HAP-1 (cell line): ENCODE measurements at regions not wholly inside any gene's neighbourhood (a gene's known extent, or its start where the extent isn't known, plus 50 kb on each side); places are given as distances from the start of the nearest gene placed in this dataset.
"Not testable (repeated sequence)": the region's sequence is repeated elsewhere in the genome, so short reads cannot be mapped to it uniquely, and the experiment has no call there.

ENCODE experiments used
- DNase-seq, 2 experiments: peaks; one replicate each; pipeline ENCODE4 v3.0.0-alpha.2; 2016 to 2020; ENCODE audit warnings: low spot score in 2 of 2
- H3K27me3 ChIP-seq: fragments of 250-450 bp; sonication (Bioruptor Pico); 2 replicates; pipeline ENCODE4 v1.5.1; 2020; ENCODE audit warnings: low read depth, mild to moderate bottlenecking, moderate library complexity
- H3K36me3 ChIP-seq: fragments of 250-450 bp; sonication (Bioruptor Pico); replicated peaks from 2 replicates; pipeline ENCODE4 v1.5.1; 2020; ENCODE audit warnings: mild to moderate bottlenecking
- H3K4me1 ChIP-seq: fragments of 250-450 bp; sonication (Bioruptor Pico); 2 replicates; pipeline ENCODE4 v1.5.1; 2020; ENCODE audit warnings: mild to moderate bottlenecking
- H3K4me3 ChIP-seq: fragments of 250-450 bp; sonication (Bioruptor Pico); 2 replicates; pipeline ENCODE4 v1.5.1; 2020; ENCODE audit warnings: mild to moderate bottlenecking, moderate library complexity
- H3K9me3 ChIP-seq: fragments of 250-450 bp; sonication (Bioruptor Pico); 2 replicates; pipeline ENCODE4 v1.5.1; 2020; ENCODE audit warnings: mild to moderate bottlenecking, moderate library complexity
- in situ Hi-C: fragments of 300-500 bp; cut with MboI; formaldehyde crosslinking; loops from 3 replicates; pipeline ENCODE4 v1.14.3; 2020; ENCODE audit warnings: low sequenced_read_pairs, inconsistent platforms, mixed read lengths

DNA sequence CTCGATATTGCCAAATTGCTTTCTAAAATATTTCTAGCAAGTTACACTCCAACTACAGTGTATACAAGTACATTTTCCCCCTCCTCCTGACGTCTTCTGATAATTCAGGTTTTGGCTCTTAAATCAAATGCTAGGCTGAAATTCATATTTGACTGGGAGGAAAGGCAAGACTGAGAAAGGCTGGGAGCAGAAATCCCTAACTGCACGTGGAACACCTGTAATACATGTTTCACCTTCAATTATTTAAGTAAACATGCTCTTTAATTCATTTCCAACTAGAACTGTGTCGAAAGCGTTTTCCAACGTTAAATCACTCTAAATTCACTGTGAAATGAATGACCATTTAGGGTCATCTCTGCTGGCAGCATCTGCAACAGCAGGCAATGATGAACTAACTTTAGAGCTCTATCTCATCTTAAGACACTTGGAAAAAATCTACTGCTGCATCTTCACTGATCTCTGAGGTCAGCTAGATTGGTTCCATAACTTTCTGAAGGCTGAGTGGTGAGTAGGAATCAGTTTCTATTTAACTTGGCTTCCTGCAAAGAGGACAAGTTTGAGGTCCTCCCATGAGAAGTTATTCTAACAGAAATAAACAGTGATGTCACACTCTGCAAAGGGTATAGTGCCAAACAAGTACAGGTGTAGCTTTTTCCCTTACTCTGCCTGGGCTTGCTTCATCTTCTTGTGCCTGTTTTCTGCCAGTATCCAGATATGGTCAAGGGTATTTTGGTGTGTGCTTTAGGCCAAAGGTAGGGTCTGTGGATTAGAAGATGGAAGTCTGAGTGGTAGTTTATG is 144.3 kb upstream of the PAK3 start:
- in situ Hi-C loops: no loop called here
- Histone ChIP-seq H3K9me3 (no peaks in the 10 kb centered on the region), H3K36me3 (no peaks in the 10 kb centered on the region), H3K4me3 (no peak overlapping the region), H3K4me1 (peaks cover 21% of the 10 kb centered on the region), H3K27me3 (no peaks in the 10 kb centered on the region)
- no peak for DNase-seq

DNA sequence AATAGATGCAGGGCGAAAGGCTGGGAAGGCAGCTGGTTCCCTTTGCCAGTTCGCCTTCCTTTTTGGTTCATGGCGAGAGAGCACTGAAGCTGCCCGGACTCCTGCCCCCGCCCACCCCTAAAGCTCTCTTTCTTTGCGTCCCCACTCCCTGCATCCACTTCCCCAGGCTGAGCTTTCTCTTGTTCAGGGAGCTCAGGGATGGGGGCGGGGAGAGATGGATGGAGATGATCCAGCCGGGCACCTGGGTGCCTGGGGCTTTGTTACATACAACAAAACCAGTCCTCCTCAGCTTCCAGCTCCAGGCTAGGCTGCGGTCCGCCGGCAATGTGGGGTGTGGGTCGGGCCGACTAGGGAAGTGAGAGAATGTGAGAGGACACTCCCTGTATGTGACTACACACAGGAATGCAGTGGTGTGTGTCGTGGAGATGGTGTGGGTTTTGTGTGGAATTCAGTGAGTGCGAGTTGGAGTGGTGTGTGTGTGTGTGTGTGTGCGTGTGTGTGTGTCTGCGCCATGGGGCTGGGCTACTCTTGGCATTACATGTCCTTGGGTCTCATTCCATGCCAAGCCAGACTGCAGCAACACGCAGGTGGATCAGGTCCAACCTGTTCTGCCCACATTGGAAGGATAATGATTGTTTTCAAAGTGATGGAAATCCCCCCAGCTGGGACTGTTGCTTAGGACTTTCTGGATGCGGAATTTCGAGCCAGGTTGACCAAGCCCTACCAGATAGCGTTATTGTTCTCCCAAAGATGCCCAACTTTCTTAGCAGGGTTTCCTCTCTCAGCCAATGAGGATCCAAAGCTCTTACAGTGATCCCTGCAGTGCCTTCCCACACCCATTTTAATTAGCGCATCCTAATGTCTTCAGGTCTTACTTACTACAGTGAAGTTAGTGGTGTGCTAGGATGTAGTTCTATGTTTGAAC is 149.4 kb upstream of the CHRDL1 start:
- H3K36me3 ChIP-seq: no peaks in the 10 kb centered on the region
- no peaks in the 10 kb centered on the region for H3K9me3 ChIP-seq
- peaks cover 48% of the 10 kb centered on the region for H3K4me1 ChIP-seq
- in situ Hi-C loops: no loop called here
- peak overlapping the region; percentile 29 for H3K4me3 ChIP-seq
- no peaks in the 10 kb centered on the region for H3K27me3 ChIP-seq
- peak; percentile 12 to 69 for DNase-seq

DNA sequence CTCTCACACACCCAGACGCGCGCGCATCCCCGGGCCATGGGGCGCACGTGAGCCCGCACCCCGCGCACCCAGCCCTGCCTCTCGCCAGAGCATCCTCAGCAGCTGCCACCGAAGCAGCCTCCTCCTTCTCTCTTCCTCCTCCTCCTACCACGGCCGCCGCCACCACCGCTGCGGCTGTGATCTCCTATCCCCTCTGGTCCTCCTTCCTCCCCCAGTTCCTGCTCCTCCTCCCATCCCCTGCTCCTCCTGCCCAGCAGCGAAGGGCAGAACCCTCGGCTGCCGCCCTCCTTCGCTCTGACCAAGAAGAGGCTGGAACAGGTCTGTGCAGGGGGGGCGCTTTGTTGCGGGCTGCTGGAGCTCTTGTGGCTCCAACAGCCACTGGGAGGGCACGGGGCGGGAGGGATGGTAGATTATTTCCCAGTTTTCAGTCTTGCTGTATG is 148.7 kb upstream of the CHRDL1 start:
- Histone ChIP-seq H3K9me3 (no peaks in the 10 kb centered on the region), H3K4me3 (peak overlapping the region; percentile 29), H3K36me3 (no peaks in the 10 kb centered on the region), H3K27me3 (no peaks in the 10 kb centered on the region), H3K4me1 (peaks cover 48% of the 10 kb centered on the region)
- in situ Hi-C loops: no loop called here
- peak in 1 of 2 experiments; percentile 55 for DNase-seq

GRCh38 chrX:110941906-110942305 is 146.3 kb upstream of the CHRDL1 start:
- H3K4me3 ChIP-seq: no peak overlapping the region
- H3K4me1 ChIP-seq: peaks cover 33% of the 10 kb centered on the region
- in situ Hi-C loops: no loop called here
- no peaks in the 10 kb centered on the region for H3K27me3 ChIP-seq
- no peaks in the 10 kb centered on the region for H3K36me3 ChIP-seq
- DNase-seq: no peak
- H3K9me3 ChIP-seq: no peaks in the 10 kb centered on the region

GRCh38 chrX:110938977-110939732 is 143.5 kb upstream of the CHRDL1 start:
- Histone ChIP-seq H3K36me3 (no peaks in the 10 kb centered on the region), H3K4me3 (no peak overlapping the region), H3K9me3 (no peaks in the 10 kb centered on the region), H3K27me3 (no peaks in the 10 kb centered on the region), H3K4me1 (peaks cover 13% of the 10 kb centered on the region)
- in situ Hi-C loops: no loop called here
- no peak for DNase-seq

- H3K27me3 ChIP-seq: no peaks in the 10 kb centered on the region
- no peaks in the 10 kb centered on the region; the same call in 1 of the 2 replicates for H3K9me3 ChIP-seq
- no peak overlapping the region for H3K4me3 ChIP-seq
- in situ Hi-C loops: no loop called here
- DNase-seq: no peak
- no peaks in the 10 kb centered on the region for H3K4me1 ChIP-seq
- no peaks in the 10 kb centered on the region for H3K36me3 ChIP-seq
Observed at GRCh38 chrX:110924871-110925270, 129.3 kb upstream of the CHRDL1 start.

DNA sequence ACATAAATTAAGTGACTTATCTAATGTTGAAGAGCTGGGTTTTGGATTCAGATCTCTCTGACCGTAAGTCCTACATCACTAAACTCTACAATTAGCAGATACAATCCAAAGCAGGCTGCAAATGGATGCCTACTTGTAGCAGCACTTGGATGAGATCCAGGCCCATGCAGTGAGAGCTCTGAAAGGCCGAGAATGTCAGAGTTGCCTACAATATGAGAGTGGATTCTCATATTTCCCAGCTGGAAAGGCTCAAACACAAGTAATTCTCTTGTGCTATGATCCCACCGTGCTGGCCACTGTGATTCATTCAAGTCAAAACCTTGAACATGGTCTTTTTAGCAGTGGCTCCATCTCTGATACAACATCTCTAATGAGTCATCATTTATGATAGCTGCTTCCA is 125.4 kb upstream of the CHRDL1 start:
- Histone ChIP-seq H3K4me1 (no peaks in the 10 kb centered on the region), H3K36me3 (no peaks in the 10 kb centered on the region), H3K27me3 (no peaks in the 10 kb centered on the region), H3K9me3 (no peaks in the 10 kb centered on the region), H3K4me3 (no peak overlapping the region)
- in situ Hi-C loops: no loop called here
- DNase-seq: no peak

- no peak for DNase-seq
- H3K4me3 ChIP-seq: no peak overlapping the region
- H3K36me3 ChIP-seq: no peaks in the 10 kb centered on the region
- no peaks in the 10 kb centered on the region for H3K4me1 ChIP-seq
- in situ Hi-C loops: no loop called here
- no peaks in the 10 kb centered on the region for H3K9me3 ChIP-seq
- no peaks in the 10 kb centered on the region for H3K27me3 ChIP-seq
Observed at GRCh38 chrX:110915570-110915969, 120.0 kb upstream of the CHRDL1 start.

- no peaks in the 10 kb centered on the region for H3K9me3 ChIP-seq
- in situ Hi-C loops: no loop called here
- H3K4me1 ChIP-seq: no peaks in the 10 kb centered on the region
- no peak overlapping the region for H3K4me3 ChIP-seq
- H3K27me3 ChIP-seq: no peaks in the 10 kb centered on the region
- no peaks in the 10 kb centered on the region for H3K36me3 ChIP-seq
- no peak for DNase-seq
Observed at GRCh38 chrX:110915111-110915510, 119.5 kb upstream of the CHRDL1 start.

- no peak overlapping the region for H3K4me3 ChIP-seq
- no peaks in the 10 kb centered on the region for H3K4me1 ChIP-seq
- H3K9me3 ChIP-seq: no peaks in the 10 kb centered on the region
- in situ Hi-C loops: no loop called here
- H3K36me3 ChIP-seq: no peaks in the 10 kb centered on the region
- no peaks in the 10 kb centered on the region for H3K27me3 ChIP-seq
- DNase-seq: no peak
Observed at GRCh38 chrX:110914281-110914680, 118.7 kb upstream of the CHRDL1 start.

- DNase-seq, H3K27me3 ChIP-seq, H3K36me3 ChIP-seq, H3K9me3 ChIP-seq, H3K4me3 ChIP-seq, in situ Hi-C loops, H3K4me1 ChIP-seq: not testable (repeated sequence)
Observed at GRCh38 chrX:110904747-110905146, 109.1 kb upstream of the CHRDL1 start.

- in situ Hi-C loops: no loop called here
- no peak for DNase-seq
- no peaks in the 10 kb centered on the region for H3K36me3 ChIP-seq
- 0 out of 2 replicates have a peak, but pooled peaks cover 4% of the 10 kb centered on the region for H3K9me3 ChIP-seq
- no peak overlapping the region for H3K4me3 ChIP-seq
- no peaks in the 10 kb centered on the region for H3K4me1 ChIP-seq
- H3K27me3 ChIP-seq: no peaks in the 10 kb centered on the region
Observed at GRCh38 chrX:110881971-110882370, 86.4 kb upstream of the CHRDL1 start.

- in situ Hi-C loops: no loop called here
- no peaks in the 10 kb centered on the region for H3K27me3 ChIP-seq
- 0 out of 2 replicates have a peak, but pooled peaks cover 4% of the 10 kb centered on the region for H3K9me3 ChIP-seq
- DNase-seq: no peak
- no peaks in the 10 kb centered on the region for H3K36me3 ChIP-seq
- no peaks in the 10 kb centered on the region for H3K4me1 ChIP-seq
- no peak overlapping the region for H3K4me3 ChIP-seq
Observed at GRCh38 chrX:110877326-110877725, 81.7 kb upstream of the CHRDL1 start.
